SK-N-MC (cell line): ENCODE measurements at regions not wholly inside any gene's neighbourhood (a gene's known extent, or its start where the extent isn't known, plus 50 kb on each side); places are given as distances from the start of the nearest gene placed in this dataset.

ENCODE experiments used
- EZH2 ChIP-seq: fragments of 200-600 bp; sonication (generic); IDR thresholded peaks from one replicate; pipeline ENCODE4 v1.6.1; 2017; ENCODE audit warnings: antibody characterized with exemption
- POLR2AphosphoS5 ChIP-seq: IDR thresholded peaks from 2 replicates; pipeline ENCODE4 v1.6.1; 2012; ENCODE audit warnings: mild to moderate bottlenecking, low read depth, low read length, borderline replicate concordance

DNA sequence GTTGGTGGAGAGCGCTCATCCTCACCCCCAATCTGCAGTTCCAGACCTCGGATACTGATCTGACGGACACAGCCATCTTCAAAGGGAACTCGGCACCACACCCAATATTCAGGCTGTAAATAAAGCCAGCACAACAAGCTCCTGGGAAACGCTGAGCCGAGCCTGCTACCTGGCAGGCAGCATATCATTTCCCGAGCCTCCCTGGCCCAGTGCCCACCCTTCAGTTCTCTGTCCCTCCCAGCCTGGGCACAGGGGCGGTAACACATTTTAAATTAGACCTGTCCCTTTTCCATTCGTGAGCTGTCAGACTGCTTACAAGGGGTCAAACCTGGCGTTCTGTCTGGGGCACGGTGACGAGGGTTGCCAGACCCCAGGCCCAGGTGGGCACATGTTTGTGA lies 250.5 kb downstream of the ARHGAP12 start:
- TF ChIP-seq POLR2AphosphoS5 (no peak), EZH2 (no peak)
